COR-L47 (cell line): ENCODE measurements at regions not wholly inside any gene's neighbourhood (a gene's known extent, or its start where the extent isn't known, plus 50 kb on each side); places are given as distances from the start of the nearest gene placed in this dataset.

ENCODE experiments used
- DNase-seq: peaks from one replicate; lab custom pipeline; 2025; lab: John Stamatoyannopoulos, UW

DNA sequence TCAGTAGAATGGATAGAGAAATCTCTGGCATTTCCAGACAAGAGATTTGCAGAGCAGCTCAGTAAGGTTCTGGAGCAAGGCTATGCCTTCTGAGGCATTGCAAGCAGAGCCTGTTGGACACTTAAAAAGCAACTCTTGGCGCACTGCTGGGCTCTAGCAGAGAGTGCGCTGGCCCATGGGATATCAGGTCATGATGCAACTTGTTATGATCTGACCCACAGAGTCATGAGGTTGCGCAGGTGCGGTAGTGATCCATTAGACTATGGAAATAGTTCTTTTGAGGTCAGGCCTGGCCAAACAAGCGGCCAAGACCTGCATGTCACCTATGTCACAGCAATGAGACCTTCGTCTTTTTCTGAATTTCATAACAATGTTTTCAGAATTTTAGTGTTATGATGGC, 168.6 kb downstream of the TMTC3 start:
- DNase-seq = no peak

DNA sequence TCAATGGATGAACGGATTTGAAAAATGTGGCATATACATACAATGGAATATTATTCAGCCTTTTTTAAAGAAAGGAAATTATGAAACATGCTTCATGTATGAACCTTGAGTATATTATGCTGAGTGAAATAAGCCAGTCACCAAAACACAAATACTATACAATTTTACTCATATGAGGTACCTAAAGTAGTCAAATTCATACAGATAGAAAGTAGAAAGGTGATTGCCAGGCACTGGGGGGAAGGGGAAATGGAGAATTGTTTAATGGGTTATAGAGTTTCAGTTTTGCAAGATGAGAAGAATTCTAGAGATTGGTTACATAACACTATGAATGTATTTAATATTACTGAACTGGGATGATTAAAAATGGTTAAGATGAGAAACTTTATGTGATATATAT, 171.4 kb downstream of the TMTC3 start:
- DNase-seq = no peak

DNA sequence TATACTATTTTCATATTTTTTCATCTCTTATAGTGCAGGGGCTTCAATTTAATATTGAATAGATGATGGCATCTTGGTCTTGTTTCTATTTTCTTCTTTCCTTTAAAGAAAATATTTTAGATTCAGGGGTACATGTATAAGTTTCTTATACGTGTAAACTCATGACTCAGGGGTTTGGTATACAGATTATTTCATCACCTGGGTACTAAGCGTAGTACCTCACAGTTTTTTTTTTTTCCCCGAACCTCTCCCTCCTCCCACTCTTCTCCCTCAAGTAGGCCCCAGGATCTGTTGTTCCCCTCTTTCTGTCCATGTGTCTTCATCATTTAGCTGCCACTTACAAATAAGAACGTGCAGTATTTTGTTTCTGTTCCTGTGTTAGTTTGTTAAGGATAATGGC, 172.6 kb downstream of the TMTC3 start:
- no peak for DNase-seq

DNA sequence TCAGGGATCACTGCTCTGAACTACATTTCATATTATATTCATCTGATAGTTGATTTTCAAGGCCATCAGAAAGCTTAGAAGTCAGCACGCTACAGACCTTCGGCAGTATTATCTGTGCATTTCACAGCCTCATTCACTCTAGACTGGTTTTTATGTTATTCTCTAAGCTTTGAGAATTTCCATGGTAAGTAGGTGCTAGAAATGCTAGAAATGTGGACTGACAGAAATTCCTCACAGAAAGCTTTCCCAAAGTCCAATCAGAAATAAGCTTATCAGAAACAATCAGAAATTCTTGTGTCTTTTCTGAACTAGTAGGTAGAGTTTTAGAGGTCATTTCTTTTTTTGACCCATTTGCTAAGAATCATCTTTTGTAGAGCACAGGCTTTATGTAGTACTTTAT, 176.6 kb downstream of the TMTC3 start:
- DNase-seq = no peak

DNA sequence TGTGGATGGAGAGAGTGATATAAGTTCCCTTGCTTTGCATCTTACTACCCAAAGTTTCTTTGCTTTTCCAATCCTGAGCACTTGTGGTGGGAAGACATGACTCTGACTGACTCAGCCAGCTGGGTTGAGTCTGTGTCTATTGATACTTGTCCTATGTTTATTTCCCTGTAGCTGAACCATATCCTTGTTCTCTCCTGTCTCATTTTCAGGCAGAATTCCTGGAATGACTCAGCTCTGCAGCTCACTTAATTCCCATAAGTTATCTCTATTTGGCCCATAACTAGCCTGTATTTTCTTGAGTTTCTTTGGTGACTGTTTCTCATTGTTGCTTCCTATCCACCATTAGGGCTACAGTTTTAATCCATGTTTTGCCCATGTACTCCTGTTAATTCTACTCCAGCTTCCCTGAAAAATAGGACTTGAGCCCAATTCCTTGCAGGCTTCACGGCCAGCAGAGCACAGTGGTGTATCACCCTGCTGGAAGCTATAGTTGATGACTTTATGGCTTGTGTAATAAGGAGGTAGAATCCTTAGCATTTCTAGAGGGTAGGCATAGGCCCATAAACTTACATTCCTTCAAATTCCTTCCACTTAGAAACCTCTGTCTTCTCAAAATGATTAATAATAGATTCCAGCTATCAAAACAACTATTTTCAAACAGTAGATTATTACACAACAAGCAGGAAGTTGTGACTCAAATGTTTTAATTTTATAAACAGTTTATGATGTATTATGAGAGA, 183.1 kb downstream of the TMTC3 start:
- DNase-seq = no peak

DNA sequence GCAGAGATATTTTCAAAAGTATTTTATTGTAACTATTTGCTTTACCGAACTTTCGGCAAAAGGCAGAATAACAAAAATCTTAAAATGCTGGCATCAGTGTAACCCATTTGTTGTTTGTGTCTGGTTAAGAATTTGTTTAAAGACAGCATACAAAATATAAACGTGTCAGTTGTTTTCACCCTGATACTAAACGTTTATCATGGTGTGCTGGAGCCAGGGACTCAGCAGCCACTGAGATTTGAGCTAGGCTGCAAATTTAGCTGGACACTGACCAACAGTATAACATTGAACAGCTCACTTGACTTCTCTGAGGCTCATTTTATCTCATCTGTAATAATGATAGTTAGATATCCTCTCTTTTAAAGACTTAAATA, 183.7 kb downstream of the TMTC3 start:
- no peak for DNase-seq

DNA sequence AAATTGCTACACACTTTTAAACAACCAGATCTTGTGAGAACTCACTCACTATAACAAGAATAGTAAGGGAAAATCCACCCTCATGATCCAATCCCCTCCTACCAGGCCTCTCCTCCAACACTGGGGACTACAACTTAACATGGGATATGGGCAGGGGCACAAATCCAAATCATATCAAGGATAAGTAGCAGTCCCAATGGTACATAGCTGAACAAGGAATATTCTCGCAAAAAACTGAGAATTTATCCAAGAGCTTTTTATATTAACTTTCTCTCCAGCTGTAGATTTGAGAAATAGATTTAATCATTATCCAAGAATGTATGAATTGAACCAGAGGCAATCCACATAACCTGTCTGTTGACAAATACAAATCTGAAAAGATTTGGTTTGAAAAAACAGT, 185.2 kb downstream of the TMTC3 start:
- DNase-seq = no peak

DNA sequence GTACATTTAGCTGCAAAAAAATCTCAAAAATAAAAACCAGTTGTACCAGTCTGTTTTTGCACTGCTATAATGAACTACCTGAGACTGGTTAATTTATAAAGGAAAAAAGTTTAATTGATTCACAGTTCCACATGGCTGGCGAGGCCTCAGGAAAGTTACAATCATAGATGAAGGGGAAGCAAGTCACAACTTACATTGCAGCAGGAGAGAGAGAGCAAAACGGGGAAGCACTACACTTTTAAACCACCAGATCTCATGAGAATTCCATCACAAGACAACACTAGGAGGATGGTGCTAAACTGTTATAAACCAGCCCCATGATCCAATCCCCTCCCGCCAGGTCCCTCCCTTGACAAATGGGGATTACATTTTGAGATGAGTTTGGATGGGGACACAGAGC, 186.0 kb downstream of the TMTC3 start:
- no peak for DNase-seq

DNA sequence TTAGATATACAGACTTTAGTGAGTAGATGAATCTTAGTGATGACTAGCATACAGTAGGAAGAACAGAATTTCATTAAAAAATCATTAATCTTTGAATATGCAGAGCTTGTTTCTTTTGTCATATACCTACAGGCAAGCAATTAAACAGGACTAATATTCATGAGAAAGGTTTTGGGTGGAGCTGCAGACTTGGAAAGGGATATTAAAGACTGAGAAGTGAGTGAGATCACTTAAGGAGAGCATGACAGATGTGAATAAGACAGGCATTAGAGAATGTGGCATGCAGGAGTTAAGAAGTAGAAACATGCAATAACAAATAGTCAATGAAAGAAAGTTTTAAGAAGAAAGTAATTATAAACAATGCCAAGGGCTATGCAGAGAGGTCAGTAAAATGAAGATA, 187.7 kb downstream of the TMTC3 start:
- no peak for DNase-seq

DNA sequence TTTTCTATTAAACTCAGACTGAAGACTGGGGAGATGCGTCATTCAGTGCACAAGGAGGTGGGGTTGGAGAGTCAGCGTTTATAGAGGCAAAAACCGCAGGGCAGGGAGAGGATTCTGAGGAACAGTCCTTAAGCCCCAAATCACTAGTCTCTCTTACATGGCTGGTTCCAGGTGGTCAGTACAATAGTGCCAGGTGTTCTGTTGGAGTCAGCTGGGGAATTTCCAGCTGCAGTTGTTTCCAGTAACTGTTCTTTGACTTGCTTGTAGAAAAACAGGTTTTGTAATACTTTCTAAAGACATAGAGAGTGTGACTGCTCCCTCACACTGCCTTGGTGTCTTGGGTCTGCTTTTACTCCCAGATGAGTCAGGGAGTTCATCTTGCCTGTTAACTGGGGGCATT, 192.2 kb downstream of the TMTC3 start:
- DNase-seq = peak; percentile 22

DNA sequence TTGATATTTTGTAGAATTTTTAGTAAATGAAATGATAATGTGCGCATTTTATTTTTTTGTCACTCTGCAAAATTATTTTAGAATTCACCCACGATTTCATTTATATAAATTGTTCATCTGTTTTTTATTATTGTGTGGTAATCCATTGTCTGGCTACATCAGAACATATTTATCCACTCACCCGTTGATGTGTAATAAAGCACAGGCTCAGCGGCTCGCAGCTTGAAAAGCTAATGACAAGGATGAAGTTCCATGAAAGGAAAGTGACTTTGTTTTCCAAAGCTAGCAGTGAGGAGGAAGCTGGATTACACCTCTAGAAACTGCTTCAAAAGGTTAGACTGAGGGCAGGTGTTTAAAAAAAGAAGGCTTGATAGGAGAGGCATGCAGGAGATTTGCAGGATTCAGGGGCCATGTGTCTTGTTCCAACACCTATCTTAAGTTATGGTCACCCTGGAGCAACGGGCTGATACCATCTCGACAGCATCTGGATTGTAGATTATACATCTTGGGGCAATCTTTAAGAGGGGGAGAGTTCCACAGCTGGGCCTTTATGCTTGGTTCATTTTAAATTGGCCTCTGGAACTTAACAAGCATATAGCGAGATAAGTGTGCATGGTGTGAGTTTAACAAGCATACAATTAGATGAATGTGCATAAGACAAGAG, 194.1 kb downstream of the TMTC3 start:
- DNase-seq = no peak

DNA sequence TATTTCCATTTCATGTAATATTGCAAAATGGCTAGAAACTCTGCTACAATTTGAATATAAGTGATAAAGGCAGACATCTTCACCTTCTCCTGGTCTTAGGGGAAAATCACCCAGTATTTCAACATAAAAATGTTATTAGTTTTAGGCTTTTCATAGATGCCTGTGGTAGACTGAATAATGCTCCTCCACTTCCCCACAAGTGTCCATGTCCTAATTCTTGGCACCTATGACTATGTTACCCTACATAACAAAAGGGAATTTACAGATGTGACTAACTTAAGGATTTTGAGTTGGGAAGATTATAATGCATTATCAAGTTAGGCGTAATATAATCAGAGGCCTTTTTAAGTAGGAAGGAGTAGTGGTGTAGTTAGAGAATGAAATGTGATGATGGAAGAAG, 196.4 kb downstream of the TMTC3 start:
- DNase-seq = no peak

DNA sequence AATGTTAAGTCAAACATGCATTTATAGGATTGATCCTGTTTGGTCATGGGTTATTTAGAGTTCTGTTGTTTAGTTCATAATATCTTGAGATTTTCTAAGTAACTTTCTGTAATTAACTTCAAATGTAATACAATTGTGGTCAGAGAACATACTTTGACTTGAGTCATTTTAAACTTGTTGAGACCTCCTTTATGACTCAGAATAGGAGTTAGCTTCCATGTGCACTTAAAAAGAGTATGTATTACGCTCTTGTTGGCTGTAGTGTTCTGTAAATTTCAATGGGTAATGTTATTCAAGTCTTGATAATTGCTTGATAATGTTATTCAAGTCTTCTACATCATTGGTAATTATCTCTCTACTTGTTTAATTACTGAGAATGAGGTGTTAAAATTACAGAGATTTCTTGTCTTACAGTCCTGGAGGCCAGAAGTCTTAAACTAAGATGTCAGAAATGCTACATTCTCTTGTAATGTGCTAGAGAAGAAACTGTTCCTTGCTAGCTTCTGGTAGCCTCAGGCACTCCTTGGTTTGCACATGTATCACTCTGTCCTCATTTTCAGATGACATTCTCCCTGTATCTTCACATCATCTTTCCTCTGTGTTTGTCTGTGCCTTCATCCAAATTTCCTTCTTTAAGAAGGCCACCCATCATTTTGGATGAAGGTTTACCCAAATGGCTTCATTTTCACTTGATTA, 197.3 kb downstream of the TMTC3 start:
- DNase-seq = no peak

DNA sequence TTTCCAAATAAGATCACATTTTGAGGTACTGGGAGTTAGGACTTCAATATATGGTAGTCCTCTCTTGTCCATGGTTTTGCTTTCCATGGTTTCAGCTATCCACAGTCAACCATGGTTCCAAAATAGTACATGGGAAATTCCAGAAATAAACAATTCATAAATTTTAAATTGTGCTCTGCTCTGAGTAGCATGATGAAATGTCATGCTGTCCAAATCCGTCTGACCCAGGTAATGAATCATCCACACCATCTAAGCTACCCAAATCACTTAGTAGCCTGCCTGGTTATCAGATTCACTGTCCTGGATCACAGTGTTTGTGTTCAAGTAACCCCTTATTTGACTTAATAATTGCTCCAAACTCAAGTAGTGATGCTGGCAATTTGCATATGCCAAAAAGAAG, 197.9 kb downstream of the TMTC3 start:
- no peak for DNase-seq

DNA sequence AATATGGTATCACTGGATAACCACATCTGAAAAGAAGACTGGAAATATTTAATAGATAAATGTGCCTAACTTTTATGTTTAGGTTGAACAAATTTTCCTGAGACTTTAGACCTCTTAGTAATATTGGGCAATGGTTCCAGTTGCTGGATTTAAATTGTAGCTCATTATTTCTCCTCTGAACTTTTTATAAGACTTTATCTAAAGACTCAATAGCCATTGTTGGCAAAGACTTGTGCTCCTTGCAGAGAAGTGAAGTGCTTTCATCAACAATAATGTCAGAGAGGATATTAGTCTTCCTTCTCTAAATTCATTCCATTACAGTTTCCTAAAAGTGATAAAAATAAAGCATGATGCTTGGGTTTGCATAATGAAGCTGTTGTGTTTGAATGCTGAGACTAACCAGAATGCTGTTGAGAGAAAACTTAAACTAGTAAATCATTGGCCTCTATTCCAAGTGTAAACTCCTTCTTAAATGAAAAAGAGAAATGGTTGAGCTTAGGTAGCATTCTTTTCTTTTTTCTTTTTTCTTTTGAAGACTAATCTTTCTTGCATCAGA, 200.2 kb downstream of the TMTC3 start:
- DNase-seq = no peak

DNA sequence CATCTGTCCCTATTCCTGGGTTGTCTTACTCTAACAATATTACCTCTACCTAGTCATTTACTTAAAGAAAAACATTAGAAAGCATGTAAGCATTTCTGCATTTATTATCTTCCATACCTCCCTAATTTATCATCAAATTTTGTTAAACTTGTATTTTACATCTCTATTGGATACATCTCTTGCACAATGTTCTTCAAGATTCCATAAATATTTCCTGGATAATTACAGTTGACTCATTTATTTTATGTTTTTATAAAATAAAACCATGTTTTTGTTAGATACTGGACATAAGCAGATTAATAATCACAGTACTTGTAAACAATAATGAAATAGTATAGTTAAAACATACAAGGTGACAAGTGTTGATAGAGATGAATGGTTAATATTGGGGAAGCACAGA, 209.0 kb downstream of the TMTC3 start:
- no peak for DNase-seq

DNA sequence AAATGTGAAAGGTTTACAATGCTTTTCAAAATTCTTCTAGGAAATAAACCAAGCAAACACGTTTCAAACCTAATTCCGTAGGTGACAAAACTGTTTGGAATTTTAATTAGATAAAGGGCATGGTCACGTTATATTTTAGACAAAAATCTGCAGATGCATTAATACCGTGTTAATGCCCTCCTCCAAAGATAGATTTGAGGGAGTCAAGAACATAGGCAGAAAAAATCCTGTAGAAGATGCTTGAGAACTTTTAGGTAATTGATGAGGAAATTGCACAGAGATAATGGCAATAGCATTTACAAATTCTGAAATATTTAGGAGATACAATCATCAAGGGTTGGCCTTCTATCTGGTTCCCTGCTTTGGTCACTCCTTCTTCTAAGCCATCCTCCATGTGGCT, 212.6 kb downstream of the TMTC3 start:
- no peak for DNase-seq

DNA sequence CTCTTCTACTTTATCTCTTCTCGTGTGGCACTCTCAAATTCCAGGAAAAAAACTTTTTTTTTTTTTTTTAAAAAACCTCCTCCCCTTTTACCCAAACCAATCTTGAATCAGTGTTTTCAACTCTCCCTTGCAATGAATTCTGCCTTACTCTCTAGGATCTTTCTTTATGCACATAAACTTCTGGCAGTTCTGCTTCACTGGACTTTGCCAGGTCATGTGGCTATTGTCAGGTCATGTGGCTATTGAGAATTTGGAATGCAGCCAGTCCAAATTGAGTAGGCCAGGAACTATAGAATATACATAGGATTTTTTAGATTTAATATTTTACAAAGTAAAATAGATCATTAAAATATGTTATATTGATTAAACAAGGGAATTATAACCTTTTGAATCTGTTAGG, 218.2 kb downstream of the TMTC3 start:
- DNase-seq = no peak

DNA sequence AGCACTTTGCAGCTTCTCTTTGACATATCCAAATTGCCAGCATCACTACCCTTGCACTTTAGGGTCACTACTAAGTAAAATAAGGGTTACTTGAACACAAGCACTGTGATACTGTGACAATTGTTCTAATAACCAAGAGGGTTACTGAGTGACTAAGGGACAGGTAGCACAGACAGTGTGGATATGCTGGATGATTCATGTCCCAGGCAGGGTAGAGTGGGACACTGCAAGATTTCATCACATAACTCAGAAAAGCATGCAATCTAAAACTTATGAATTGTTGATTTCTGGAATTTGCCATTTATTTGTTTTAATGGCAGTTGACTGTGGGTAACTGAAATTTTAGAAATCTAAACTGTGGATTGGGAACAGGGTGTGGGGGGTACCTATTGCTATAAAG, 218.8 kb downstream of the KITLG start:
- DNase-seq = no peak

DNA sequence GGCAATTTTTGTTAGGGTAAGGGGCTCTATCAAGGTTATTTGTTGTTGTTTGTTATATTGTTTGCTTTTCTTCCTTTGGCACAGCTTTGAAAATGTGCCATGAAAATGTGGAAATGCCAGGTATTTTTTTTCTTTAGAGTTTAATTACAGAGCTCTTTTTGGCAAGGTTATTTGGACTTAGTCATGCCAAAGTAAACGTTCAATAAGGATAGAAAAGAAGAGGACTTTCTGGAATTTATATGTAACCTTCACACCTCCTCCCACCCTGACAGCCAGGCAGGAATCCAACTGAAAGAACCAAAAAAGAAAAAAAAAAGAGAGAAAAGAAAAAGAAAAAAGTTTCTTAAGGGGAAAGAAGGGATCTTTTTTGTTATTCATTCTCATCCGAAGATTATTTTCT, 217.8 kb downstream of the KITLG start:
- DNase-seq = no peak

DNA sequence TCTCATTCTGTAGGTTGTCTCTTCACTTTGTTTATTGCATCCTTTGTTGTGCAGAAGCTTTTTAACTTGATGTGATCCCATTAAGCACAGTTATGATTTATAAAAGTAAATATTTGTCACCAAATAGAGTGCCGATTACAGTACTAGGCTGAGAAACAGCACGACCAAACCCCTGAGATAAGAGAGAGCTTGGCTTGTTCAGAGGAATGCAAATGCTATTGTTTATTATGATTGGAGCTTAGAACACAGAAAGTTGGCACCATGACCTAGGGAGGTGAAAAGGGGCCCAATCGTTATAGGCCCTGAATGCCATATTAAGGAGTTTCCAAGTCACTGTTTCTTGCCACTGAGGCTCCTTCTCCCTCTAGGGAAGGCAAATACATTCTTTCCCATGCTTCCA, 214.9 kb downstream of the KITLG start:
- no peak for DNase-seq

DNA sequence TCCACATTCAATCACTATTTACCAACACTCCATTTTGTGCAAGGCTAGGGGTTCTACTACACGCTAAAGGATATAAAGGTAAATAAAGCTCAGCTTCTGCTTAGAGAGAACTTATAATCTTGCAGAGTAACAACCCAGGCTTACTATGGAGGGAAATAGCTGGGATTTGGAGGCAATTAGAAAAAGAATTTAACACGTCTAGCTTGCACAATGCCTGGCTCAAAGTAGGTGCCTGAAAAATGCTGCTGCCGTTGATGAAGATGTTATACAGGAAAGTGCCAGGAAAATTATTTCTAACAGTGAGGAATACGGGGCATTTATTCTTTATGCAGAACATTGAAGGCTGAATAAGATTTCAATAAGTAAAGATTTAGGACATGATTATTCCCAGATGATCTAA, 214.2 kb downstream of the KITLG start:
- no peak for DNase-seq

DNA sequence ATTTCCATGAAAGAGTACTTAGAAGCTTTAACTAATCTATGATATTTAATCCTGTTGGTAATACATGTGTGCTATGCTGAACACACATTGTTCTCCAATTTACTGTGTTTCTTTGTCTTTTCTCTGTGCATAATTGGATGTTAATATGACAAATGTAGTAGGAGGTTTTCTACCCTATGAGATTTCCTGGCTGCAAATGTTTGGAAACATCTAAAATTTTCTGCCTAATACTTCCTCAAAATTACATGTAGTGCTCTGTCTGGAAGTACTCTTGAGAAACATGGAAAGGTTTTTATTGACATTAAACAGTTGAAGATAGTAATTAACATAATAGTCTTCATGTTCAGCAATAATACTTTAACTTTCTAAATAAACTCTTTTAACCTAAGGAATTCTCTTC, 213.0 kb downstream of the KITLG start:
- DNase-seq = no peak
